ENCODE measurements at regions not wholly inside any gene's neighbourhood (a gene's known extent, or its start where the extent isn't known, plus 50 kb on each side); places are given as distances from the start of the nearest gene placed in this dataset.

- Histone ChIP-seq H3K27me3 (ENCODE audit: insufficient read depth, insufficient read length) (no peaks in the 10 kb centered on the region), H3K36me3 (ENCODE audit: insufficient read depth, insufficient read length, low read length) (no peaks in the 10 kb centered on the region), H3K4me3 (ENCODE audit: insufficient read length, low read depth) (no peak overlapping the region), H3K9me3 (ENCODE audit: insufficient read depth, low read length) (no peaks in the 10 kb centered on the region), H3K4me1 (ENCODE audit: insufficient read depth, insufficient read length) (no peaks in the 10 kb centered on the region), H3K9ac (ENCODE audit: insufficient read length, low read depth) (no peak overlapping the region)
- DNase-seq (ENCODE audit: low read depth, low spot score): no peak
- TF ChIP-seq YY1 (IDR thresholded peaks at IDR 0.05; ENCODE audit: insufficient read depth, insufficient read length) (no peak), SUZ12 (IDR thresholded peaks at IDR 0.05; ENCODE audit: extremely low read depth, insufficient read depth, insufficient read length) (no peak)
Observed at GRCh38 chr9:11792870-11793269, 900.3 kb upstream of the TYRP1 start.

- Histone ChIP-seq H3K9me3 (ENCODE audit: insufficient read depth, low read length) (no peaks in the 10 kb centered on the region), H3K36me3 (ENCODE audit: insufficient read depth, insufficient read length, low read length) (no peaks in the 10 kb centered on the region), H3K4me3 (ENCODE audit: insufficient read length, low read depth) (no peak overlapping the region), H3K27me3 (ENCODE audit: insufficient read depth, insufficient read length) (no peaks in the 10 kb centered on the region), H3K4me1 (ENCODE audit: insufficient read depth, insufficient read length) (no peaks in the 10 kb centered on the region), H3K9ac (ENCODE audit: insufficient read length, low read depth) (no peak overlapping the region)
- no peak for TF ChIP-seq ZNF274 (IDR thresholded peaks at IDR 0.05; ENCODE audit: low read depth, low read length)
- TF ChIP-seq SUZ12 (IDR thresholded peaks at IDR 0.05; ENCODE audit: extremely low read depth, insufficient read depth, insufficient read length): no peak
- TF ChIP-seq YY1 (IDR thresholded peaks at IDR 0.05; ENCODE audit: insufficient read depth, insufficient read length): no peak
- no peak for DNase-seq (ENCODE audit: low read depth, low spot score)
Observed at GRCh38 chr9:11794984-11795383, 898.2 kb upstream of the TYRP1 start.

GRCh38 chr9:11805969-11806368 is 887.2 kb upstream of the TYRP1 start:
- Histone ChIP-seq H3K9ac (ENCODE audit: insufficient read length, low read depth) (no peak overlapping the region), H3K4me1 (ENCODE audit: insufficient read depth, insufficient read length) (no peaks in the 10 kb centered on the region), H3K9me3 (ENCODE audit: insufficient read depth, low read length) (no peaks in the 10 kb centered on the region), H3K36me3 (ENCODE audit: insufficient read depth, insufficient read length, low read length) (no peaks in the 10 kb centered on the region), H3K27me3 (ENCODE audit: insufficient read depth, insufficient read length) (no peaks in the 10 kb centered on the region), H3K4me3 (ENCODE audit: insufficient read length, low read depth) (no peak overlapping the region)
- DNase-seq (ENCODE audit: low read depth, low spot score): no peak
- TF ChIP-seq YY1 (IDR thresholded peaks at IDR 0.05; ENCODE audit: insufficient read depth, insufficient read length) (no peak), ZNF274 (IDR thresholded peaks at IDR 0.05; ENCODE audit: low read depth, low read length) (no peak), SUZ12 (IDR thresholded peaks at IDR 0.05; ENCODE audit: extremely low read depth, insufficient read depth, insufficient read length) (no peak)

GRCh38 chr9:11821306-11821975 is 871.7 kb upstream of the TYRP1 start:
- no peaks in the 10 kb centered on the region for H3K27me3 ChIP-seq (ENCODE audit: insufficient read depth, insufficient read length)
- no peak for DNase-seq (ENCODE audit: low read depth, low spot score)
- no peaks in the 10 kb centered on the region for H3K4me1 ChIP-seq (ENCODE audit: insufficient read depth, insufficient read length)
- H3K4me3 ChIP-seq (ENCODE audit: insufficient read length, low read depth): no peak overlapping the region
- TF ChIP-seq YY1 (IDR thresholded peaks at IDR 0.05; ENCODE audit: insufficient read depth, insufficient read length) (no peak), ZNF274 (IDR thresholded peaks at IDR 0.05; ENCODE audit: low read depth, low read length) (no peak), SUZ12 (IDR thresholded peaks at IDR 0.05; ENCODE audit: extremely low read depth, insufficient read depth, insufficient read length) (no peak)
- H3K9ac ChIP-seq (ENCODE audit: insufficient read length, low read depth): no peak overlapping the region
- no peaks in the 10 kb centered on the region for H3K9me3 ChIP-seq (ENCODE audit: insufficient read depth, low read length)
- no peaks in the 10 kb centered on the region for H3K36me3 ChIP-seq (ENCODE audit: insufficient read depth, insufficient read length, low read length)

DNA sequence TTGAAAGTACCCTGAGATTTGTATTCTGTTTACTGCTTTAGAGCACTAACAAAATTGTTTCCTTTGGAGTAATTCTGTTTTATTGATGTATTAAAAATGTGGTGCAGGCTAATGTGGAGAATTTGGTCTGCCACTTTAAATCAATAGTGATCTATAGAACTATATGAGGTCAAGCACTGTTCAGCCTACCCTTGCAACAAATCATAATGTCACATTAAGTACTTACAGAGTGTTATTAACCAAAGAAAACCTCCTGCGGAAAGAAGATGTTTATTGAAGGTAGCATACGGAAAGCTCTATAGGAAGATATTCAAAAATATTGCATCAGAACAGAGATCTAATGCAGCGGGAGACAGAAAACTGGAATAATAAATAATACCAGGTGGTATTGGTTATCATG is 865.0 kb upstream of the TYRP1 start:
- Histone ChIP-seq H3K4me1 (ENCODE audit: insufficient read depth, insufficient read length) (no peaks in the 10 kb centered on the region), H3K4me3 (ENCODE audit: insufficient read length, low read depth) (no peak overlapping the region), H3K36me3 (ENCODE audit: insufficient read depth, insufficient read length, low read length) (no peaks in the 10 kb centered on the region), H3K9me3 (ENCODE audit: insufficient read depth, low read length) (no peaks in the 10 kb centered on the region), H3K9ac (ENCODE audit: insufficient read length, low read depth) (no peak overlapping the region), H3K27me3 (ENCODE audit: insufficient read depth, insufficient read length) (no peaks in the 10 kb centered on the region)
- no peak for TF ChIP-seq YY1 (IDR thresholded peaks at IDR 0.05; ENCODE audit: insufficient read depth, insufficient read length)
- no peak for TF ChIP-seq SUZ12 (IDR thresholded peaks at IDR 0.05; ENCODE audit: extremely low read depth, insufficient read depth, insufficient read length)
- TF ChIP-seq ZNF274 (IDR thresholded peaks at IDR 0.05; ENCODE audit: low read depth, low read length): no peak
- DNase-seq (ENCODE audit: low read depth, low spot score): no peak

- Histone ChIP-seq H3K9ac (ENCODE audit: insufficient read length, low read depth) (no peak overlapping the region), H3K27me3 (ENCODE audit: insufficient read depth, insufficient read length) (no peaks in the 10 kb centered on the region)
Observed at GRCh38 chr9:11833056-11833455, 860.1 kb upstream of the TYRP1 start.

DNA sequence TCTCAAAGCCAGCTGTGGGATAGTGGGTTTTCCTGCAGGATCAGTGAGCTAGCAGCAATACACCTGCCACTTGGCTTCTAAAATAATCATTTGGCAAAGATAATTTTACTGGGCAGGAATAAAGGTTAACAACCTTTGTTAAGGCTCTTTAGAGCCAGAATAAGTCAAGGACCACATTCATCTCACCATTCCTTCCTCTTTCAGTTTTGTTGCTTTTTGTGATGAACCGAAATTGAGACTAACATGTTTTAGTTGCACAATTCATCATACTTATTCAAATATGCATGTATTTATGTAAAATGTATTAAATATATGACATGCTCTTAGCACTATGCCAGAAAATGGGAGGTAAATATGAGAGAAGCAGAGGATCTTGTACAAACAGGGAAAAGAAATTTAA is 824.4 kb upstream of the TYRP1 start:
- DNase-seq (ENCODE audit: low read depth, low spot score): no peak
- Histone ChIP-seq H3K9me3 (ENCODE audit: insufficient read depth, low read length) (no peaks in the 10 kb centered on the region), H3K4me1 (ENCODE audit: insufficient read depth, insufficient read length) (no peaks in the 10 kb centered on the region), H3K27me3 (ENCODE audit: insufficient read depth, insufficient read length) (no peaks in the 10 kb centered on the region), H3K9ac (ENCODE audit: insufficient read length, low read depth) (no peak overlapping the region), H3K36me3 (ENCODE audit: insufficient read depth, insufficient read length, low read length) (no peaks in the 10 kb centered on the region), H3K4me3 (ENCODE audit: insufficient read length, low read depth) (no peak overlapping the region)
- TF ChIP-seq ZNF274 (IDR thresholded peaks at IDR 0.05; ENCODE audit: low read depth, low read length): no peak
- TF ChIP-seq YY1 (IDR thresholded peaks at IDR 0.05; ENCODE audit: insufficient read depth, insufficient read length): no peak
- no peak for TF ChIP-seq SUZ12 (IDR thresholded peaks at IDR 0.05; ENCODE audit: extremely low read depth, insufficient read depth, insufficient read length)

More at GRCh38 chr9:11833056-11833455, 860.1 kb upstream of the TYRP1 start:
- TF ChIP-seq SUZ12 (IDR thresholded peaks at IDR 0.05; ENCODE audit: extremely low read depth, insufficient read depth, insufficient read length): no peak
- no peak for TF ChIP-seq ZNF274 (IDR thresholded peaks at IDR 0.05; ENCODE audit: low read depth, low read length)
- no peak for TF ChIP-seq YY1 (IDR thresholded peaks at IDR 0.05; ENCODE audit: insufficient read depth, insufficient read length)
- Histone ChIP-seq H3K4me3 (ENCODE audit: insufficient read length, low read depth) (no peak overlapping the region), H3K36me3 (ENCODE audit: insufficient read depth, insufficient read length, low read length) (no peaks in the 10 kb centered on the region), H3K9me3 (ENCODE audit: insufficient read depth, low read length) (peaks cover 16% of the 10 kb centered on the region; the same call in 1 of the 2 replicates), H3K4me1 (ENCODE audit: insufficient read depth, insufficient read length) (no peaks in the 10 kb centered on the region)
- DNase-seq (ENCODE audit: low read depth, low spot score): no peak
